ENCODE measurements at regions not wholly inside any gene's neighbourhood (a gene's known extent, or its start where the extent isn't known, plus 50 kb on each side); places are given as distances from the start of the nearest gene placed in this dataset.

DNA sequence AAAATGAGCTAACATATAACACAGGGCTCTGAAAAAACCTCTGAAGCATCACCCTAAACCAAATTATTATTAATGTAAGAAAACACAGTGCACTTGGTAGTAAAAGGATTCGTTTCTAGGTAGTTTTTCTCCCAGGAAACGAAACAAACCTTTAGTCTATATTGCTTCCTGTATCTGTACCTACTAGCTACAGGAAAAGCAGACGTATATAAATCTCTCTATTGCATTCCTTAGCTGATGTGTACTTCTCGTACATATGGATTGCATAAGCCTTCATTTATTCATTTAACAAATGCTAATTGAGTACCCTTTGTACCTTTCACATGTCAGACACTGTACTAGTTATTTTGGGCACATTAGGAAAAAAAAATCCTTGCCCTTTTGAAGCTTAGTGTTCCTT lies 85.0 kb upstream of the RASA1 start:
- H3K4me3 ChIP-seq (ENCODE audit: low read length), result no peak overlapping the region
- no peak overlapping the region for H2AFZ ChIP-seq (ENCODE audit: low read length)
- H3K9me3 ChIP-seq (ENCODE audit: low read length), result no peaks in the 10 kb centered on the region
- H3K9me2 ChIP-seq (replicated peaks; ENCODE audit: insufficient read depth, low read length), result no peaks in the 10 kb centered on the region
- no peaks in the 10 kb centered on the region for H3K79me2 ChIP-seq (ENCODE audit: low read length)
- H3K27me3 ChIP-seq (ENCODE audit: low read length), result no peaks in the 10 kb centered on the region
- H3K27ac ChIP-seq (ENCODE audit: low read length), result no peak overlapping the region
- H4K20me1 ChIP-seq (ENCODE audit: insufficient read depth, low read depth, low read length), result no peaks in the 10 kb centered on the region
- no peaks in the 10 kb centered on the region for H3K36me3 ChIP-seq (ENCODE audit: insufficient read depth, low read length)
- H3K9ac ChIP-seq (ENCODE audit: low read length), result no peak overlapping the region
- DNase-seq, result no peak
- H3K4me2 ChIP-seq (ENCODE audit: low read depth, low read length, poor library complexity, severe bottlenecking), result no peak overlapping the region
- H3K4me1 ChIP-seq (ENCODE audit: low read length), result no peaks in the 10 kb centered on the region

DNA sequence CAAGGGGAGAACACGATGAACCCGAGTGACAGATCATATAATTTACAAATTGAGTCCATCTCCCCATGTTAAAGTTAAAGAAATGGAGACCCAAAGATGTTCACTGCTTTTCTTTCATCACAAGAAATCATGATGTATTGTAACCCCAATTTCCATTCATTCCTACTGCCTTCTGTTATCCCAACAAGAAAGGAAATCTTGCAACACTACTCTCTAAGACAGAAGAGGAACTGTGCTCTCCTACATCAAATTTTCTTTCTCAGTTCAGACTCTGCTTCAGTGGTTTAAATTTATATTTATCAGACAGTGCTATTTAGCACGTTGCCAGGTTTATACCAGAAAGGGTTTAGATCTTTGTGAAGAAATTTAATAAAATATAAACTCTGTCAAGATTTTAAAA lies 83.8 kb upstream of the RASA1 start:
- no peak overlapping the region for H3K4me3 ChIP-seq (ENCODE audit: low read length)
- no peak overlapping the region for H3K27ac ChIP-seq (ENCODE audit: low read length)

DNA sequence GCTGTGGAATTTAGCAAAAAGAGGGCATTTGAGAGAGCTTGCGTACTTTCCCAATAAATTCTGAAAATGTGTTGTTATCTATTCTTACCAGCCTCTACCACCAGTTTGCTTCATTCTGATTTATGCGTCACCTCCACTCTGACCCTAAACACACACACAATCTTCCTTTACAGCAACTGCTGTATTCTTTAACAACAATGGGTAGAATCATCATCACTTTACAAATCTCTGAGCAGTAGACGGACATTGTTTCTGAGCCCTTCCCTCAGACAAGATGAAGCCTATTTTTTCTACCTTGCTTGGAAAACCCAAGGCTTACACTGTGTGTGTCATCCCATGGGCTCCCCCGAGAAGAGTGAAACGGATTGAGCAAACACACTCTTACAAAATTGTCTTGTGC lies 83.1 kb upstream of the RASA1 start:
- Histone ChIP-seq H3K4me1 (ENCODE audit: low read length) (no peaks in the 10 kb centered on the region), H3K9ac (ENCODE audit: low read length) (no peak overlapping the region), H3K9me2 (replicated peaks; ENCODE audit: insufficient read depth, low read length) (no peaks in the 10 kb centered on the region), H2AFZ (ENCODE audit: low read length) (no peak overlapping the region), H3K36me3 (ENCODE audit: insufficient read depth, low read length) (no peaks in the 10 kb centered on the region), H4K20me1 (ENCODE audit: insufficient read depth, low read depth, low read length) (no peaks in the 10 kb centered on the region), H3K27ac (ENCODE audit: low read length) (no peak overlapping the region), H3K79me2 (ENCODE audit: low read length) (no peaks in the 10 kb centered on the region), H3K4me3 (ENCODE audit: low read length) (no peak overlapping the region), H3K4me2 (ENCODE audit: low read depth, low read length, poor library complexity, severe bottlenecking) (no peak overlapping the region), H3K9me3 (ENCODE audit: low read length) (no peaks in the 10 kb centered on the region), H3K27me3 (ENCODE audit: low read length) (no peaks in the 10 kb centered on the region)
- DNase-seq, result no peak

More for the DNA sequence above, 83.8 kb upstream of the RASA1 start:
- Histone ChIP-seq H4K20me1 (ENCODE audit: insufficient read depth, low read depth, low read length) (no peaks in the 10 kb centered on the region), H3K4me1 (ENCODE audit: low read length) (no peaks in the 10 kb centered on the region), H3K9me3 (ENCODE audit: low read length) (no peaks in the 10 kb centered on the region), H3K4me2 (ENCODE audit: low read depth, low read length, poor library complexity, severe bottlenecking) (no peak overlapping the region), H3K9ac (ENCODE audit: low read length) (no peak overlapping the region), H2AFZ (ENCODE audit: low read length) (no peak overlapping the region), H3K27me3 (ENCODE audit: low read length) (no peaks in the 10 kb centered on the region), H3K36me3 (ENCODE audit: insufficient read depth, low read length) (no peaks in the 10 kb centered on the region), H3K79me2 (ENCODE audit: low read length) (no peaks in the 10 kb centered on the region), H3K9me2 (replicated peaks; ENCODE audit: insufficient read depth, low read length) (no peaks in the 10 kb centered on the region)
- DNase-seq, result no peak

DNA sequence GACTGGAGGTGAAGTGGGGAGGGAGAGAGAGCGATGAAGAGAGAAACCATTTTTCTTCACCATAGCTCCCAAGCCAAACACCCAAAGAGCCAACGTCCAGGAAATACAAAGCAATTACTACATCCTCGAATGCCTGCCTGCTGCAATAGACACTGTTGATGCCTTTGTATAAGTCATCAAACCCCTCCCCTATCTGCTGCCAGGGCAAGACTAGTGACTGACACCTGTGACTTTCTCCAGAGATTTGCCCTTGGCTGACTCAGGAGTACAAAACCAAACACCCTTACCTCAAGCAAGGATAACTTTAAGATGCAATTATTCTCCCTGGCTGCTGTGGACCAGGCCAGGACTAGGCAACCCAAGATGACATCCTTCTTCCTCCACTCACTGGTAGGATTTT lies 81.8 kb upstream of the RASA1 start:
- Histone ChIP-seq H3K4me1 (ENCODE audit: low read length) (no peaks in the 10 kb centered on the region), H3K79me2 (ENCODE audit: low read length) (no peaks in the 10 kb centered on the region), H3K27me3 (ENCODE audit: low read length) (no peaks in the 10 kb centered on the region), H3K4me2 (ENCODE audit: low read depth, low read length, poor library complexity, severe bottlenecking) (no peak overlapping the region), H3K27ac (ENCODE audit: low read length) (no peak overlapping the region), H3K36me3 (ENCODE audit: insufficient read depth, low read length) (no peaks in the 10 kb centered on the region), H3K9ac (ENCODE audit: low read length) (no peak overlapping the region), H3K4me3 (ENCODE audit: low read length) (no peak overlapping the region), H3K9me3 (ENCODE audit: low read length) (no peaks in the 10 kb centered on the region), H4K20me1 (ENCODE audit: insufficient read depth, low read depth, low read length) (no peaks in the 10 kb centered on the region), H2AFZ (ENCODE audit: low read length) (no peak overlapping the region), H3K9me2 (replicated peaks; ENCODE audit: insufficient read depth, low read length) (no peaks in the 10 kb centered on the region)
- DNase-seq, result no peak

DNA sequence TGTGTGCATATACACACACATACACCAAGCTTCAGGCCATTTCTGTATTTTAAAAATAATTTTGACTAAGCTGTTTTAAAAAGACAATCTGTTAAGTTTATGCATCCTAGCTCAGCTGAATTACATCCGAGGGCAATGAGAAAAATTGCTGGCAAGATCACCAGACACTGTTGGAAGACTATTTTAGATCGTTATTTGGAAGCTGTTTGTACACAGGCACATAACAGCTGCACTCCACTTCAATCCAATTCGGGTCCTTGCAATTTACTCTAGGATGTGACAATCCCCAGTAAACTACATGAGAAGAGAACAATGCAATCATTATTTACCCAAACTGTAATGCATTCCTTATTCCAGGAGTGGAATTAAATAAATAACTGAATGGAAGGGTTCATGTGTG lies 79.3 kb upstream of the RASA1 start:
- Histone ChIP-seq H3K4me2 (ENCODE audit: low read depth, low read length, poor library complexity, severe bottlenecking) (no peak overlapping the region), H3K4me1 (ENCODE audit: low read length) (no peaks in the 10 kb centered on the region), H3K9me3 (ENCODE audit: low read length) (no peaks in the 10 kb centered on the region), H3K9me2 (replicated peaks; ENCODE audit: insufficient read depth, low read length) (no peaks in the 10 kb centered on the region), H2AFZ (ENCODE audit: low read length) (no peak overlapping the region), H3K79me2 (ENCODE audit: low read length) (no peaks in the 10 kb centered on the region), H3K36me3 (ENCODE audit: insufficient read depth, low read length) (no peaks in the 10 kb centered on the region), H3K9ac (ENCODE audit: low read length) (no peak overlapping the region), H3K27me3 (ENCODE audit: low read length) (no peaks in the 10 kb centered on the region), H4K20me1 (ENCODE audit: insufficient read depth, low read depth, low read length) (no peaks in the 10 kb centered on the region), H3K4me3 (ENCODE audit: low read length) (no peak overlapping the region), H3K27ac (ENCODE audit: low read length) (no peak overlapping the region)
- no peak for DNase-seq

DNA sequence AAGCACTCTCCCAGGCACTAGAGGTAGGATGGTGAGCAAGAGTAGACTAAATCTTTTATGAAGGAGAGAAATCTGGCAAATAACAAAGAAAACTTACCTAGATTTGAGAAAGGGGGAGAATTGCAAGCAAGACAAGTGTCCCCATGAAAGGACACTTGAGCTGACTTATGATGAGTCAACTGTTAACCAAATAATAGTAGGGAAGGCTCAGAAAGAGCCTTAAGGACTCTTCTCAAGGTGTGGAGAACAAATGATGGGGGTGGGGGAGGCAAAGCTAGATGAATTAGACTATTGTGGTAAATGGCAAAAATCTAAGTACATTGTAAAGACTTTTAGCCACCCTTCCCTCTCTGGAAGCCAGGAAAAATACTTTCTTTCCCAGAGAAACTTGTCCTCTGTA lies 77.6 kb upstream of the RASA1 start:
- H2AFZ ChIP-seq (ENCODE audit: low read length), result no peak overlapping the region
- no peaks in the 10 kb centered on the region for H3K79me2 ChIP-seq (ENCODE audit: low read length)
- no peak overlapping the region for H3K9ac ChIP-seq (ENCODE audit: low read length)
- H3K4me3 ChIP-seq (ENCODE audit: low read length), result no peak overlapping the region
- H3K9me2 ChIP-seq (replicated peaks; ENCODE audit: insufficient read depth, low read length), result no peaks in the 10 kb centered on the region
- no peaks in the 10 kb centered on the region for H4K20me1 ChIP-seq (ENCODE audit: insufficient read depth, low read depth, low read length)
- no peak overlapping the region for H3K4me2 ChIP-seq (ENCODE audit: low read depth, low read length, poor library complexity, severe bottlenecking)
- H3K27ac ChIP-seq (ENCODE audit: low read length), result no peak overlapping the region
- no peaks in the 10 kb centered on the region for H3K27me3 ChIP-seq (ENCODE audit: low read length)
- no peaks in the 10 kb centered on the region for H3K9me3 ChIP-seq (ENCODE audit: low read length)
- DNase-seq, result no peak
- no peaks in the 10 kb centered on the region for H3K36me3 ChIP-seq (ENCODE audit: insufficient read depth, low read length)
- no peaks in the 10 kb centered on the region for H3K4me1 ChIP-seq (ENCODE audit: low read length)

DNA sequence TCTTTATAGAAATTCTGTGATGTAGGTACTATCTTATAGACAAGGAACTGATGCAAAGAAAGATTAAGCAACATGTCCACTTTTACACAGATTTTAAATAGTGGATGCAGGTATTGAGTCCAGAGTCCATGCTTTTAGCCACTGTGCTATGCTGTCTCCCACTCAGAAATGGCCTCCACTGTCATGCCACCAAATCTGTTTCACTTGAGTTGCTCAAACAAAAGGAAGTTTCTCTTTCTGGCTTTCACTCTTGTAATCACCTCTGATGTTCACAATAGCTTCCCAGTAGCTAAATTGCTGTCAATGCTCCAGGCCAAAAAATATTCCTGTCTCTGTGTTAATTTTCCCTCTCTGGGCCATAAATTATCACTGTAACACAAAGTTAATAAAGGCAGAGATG lies 77.0 kb upstream of the RASA1 start:
- Histone ChIP-seq H3K27ac (ENCODE audit: low read length) (no peak overlapping the region), H3K36me3 (ENCODE audit: insufficient read depth, low read length) (no peaks in the 10 kb centered on the region), H3K27me3 (ENCODE audit: low read length) (no peaks in the 10 kb centered on the region), H3K9me2 (replicated peaks; ENCODE audit: insufficient read depth, low read length) (no peaks in the 10 kb centered on the region), H3K9me3 (ENCODE audit: low read length) (no peaks in the 10 kb centered on the region), H3K79me2 (ENCODE audit: low read length) (no peaks in the 10 kb centered on the region), H2AFZ (ENCODE audit: low read length) (no peak overlapping the region), H3K4me3 (ENCODE audit: low read length) (no peak overlapping the region), H3K4me1 (ENCODE audit: low read length) (no peaks in the 10 kb centered on the region), H3K4me2 (ENCODE audit: low read depth, low read length, poor library complexity, severe bottlenecking) (no peak overlapping the region), H3K9ac (ENCODE audit: low read length) (no peak overlapping the region), H4K20me1 (ENCODE audit: insufficient read depth, low read depth, low read length) (no peaks in the 10 kb centered on the region)
- no peak for DNase-seq

DNA sequence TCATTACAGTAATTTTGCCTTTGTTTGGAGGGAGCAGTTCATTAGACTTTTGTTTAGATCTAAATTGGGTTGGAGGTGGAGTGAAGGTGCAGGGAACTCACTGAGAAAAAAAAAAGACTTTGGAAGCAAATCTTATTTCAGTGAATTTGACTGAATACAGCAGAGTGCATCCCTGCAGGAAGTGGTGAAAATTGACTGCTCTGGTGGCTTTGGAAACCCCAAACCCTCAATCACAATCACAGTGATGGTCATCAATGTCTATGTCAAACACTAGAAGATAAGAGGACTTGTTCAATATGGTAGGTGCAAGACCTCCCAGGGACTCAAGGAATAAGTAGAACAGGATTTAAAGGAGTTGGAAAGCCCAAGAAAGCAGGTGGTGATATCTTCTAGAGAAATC lies 76.0 kb upstream of the RASA1 start:
- no peaks in the 10 kb centered on the region for H3K27me3 ChIP-seq (ENCODE audit: low read length)
- no peak overlapping the region for H3K4me2 ChIP-seq (ENCODE audit: low read depth, low read length, poor library complexity, severe bottlenecking)
- H3K4me1 ChIP-seq (ENCODE audit: low read length), result no peaks in the 10 kb centered on the region
- H3K9me3 ChIP-seq (ENCODE audit: low read length), result no peaks in the 10 kb centered on the region
- H4K20me1 ChIP-seq (ENCODE audit: insufficient read depth, low read depth, low read length), result no peaks in the 10 kb centered on the region
- no peaks in the 10 kb centered on the region for H3K9me2 ChIP-seq (replicated peaks; ENCODE audit: insufficient read depth, low read length)
- no peaks in the 10 kb centered on the region for H3K36me3 ChIP-seq (ENCODE audit: insufficient read depth, low read length)
- no peaks in the 10 kb centered on the region for H3K79me2 ChIP-seq (ENCODE audit: low read length)
- no peak overlapping the region for H3K4me3 ChIP-seq (ENCODE audit: low read length)
- no peak overlapping the region for H2AFZ ChIP-seq (ENCODE audit: low read length)
- DNase-seq, result no peak
- no peak overlapping the region for H3K27ac ChIP-seq (ENCODE audit: low read length)
- no peak overlapping the region for H3K9ac ChIP-seq (ENCODE audit: low read length)

DNA sequence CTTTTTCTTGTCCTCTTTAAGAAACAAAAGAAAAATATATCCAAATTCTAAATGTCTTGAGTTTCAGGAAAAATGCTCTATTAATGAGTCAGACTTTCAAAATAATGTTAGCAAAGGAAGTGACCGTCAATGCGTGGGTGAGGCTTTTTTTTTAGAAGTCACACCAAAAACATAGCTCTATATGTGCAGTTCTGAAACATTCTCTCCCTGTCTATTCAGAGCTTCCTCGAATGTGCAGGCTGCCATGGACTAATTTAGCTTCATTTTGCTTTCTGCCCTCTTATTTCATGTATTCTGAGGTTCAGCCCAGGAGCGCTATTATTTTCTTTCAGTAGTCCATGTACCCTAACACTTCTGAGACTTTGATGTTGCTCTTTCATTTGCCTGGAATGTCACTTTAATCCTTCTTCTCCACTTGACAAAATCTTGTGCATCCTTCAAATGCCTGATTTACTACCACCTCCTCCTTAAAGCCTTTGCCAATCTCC lies 72.5 kb upstream of the RASA1 start:
- no peaks in the 10 kb centered on the region for H3K27me3 ChIP-seq (ENCODE audit: low read length)
- no peaks in the 10 kb centered on the region for H3K9me2 ChIP-seq (replicated peaks; ENCODE audit: insufficient read depth, low read length)
- H3K79me2 ChIP-seq (ENCODE audit: low read length), result no peaks in the 10 kb centered on the region
- no peaks in the 10 kb centered on the region for H4K20me1 ChIP-seq (ENCODE audit: insufficient read depth, low read depth, low read length)
- no peak overlapping the region for H3K4me2 ChIP-seq (ENCODE audit: low read depth, low read length, poor library complexity, severe bottlenecking)
- H2AFZ ChIP-seq (ENCODE audit: low read length), result no peak overlapping the region
- no peaks in the 10 kb centered on the region for H3K36me3 ChIP-seq (ENCODE audit: insufficient read depth, low read length)
- no peak overlapping the region for H3K9ac ChIP-seq (ENCODE audit: low read length)
- no peak for DNase-seq
- H3K4me1 ChIP-seq (ENCODE audit: low read length), result no peaks in the 10 kb centered on the region
- no peak overlapping the region for H3K27ac ChIP-seq (ENCODE audit: low read length)
- H3K4me3 ChIP-seq (ENCODE audit: low read length), result no peak overlapping the region
- H3K9me3 ChIP-seq (ENCODE audit: low read length), result no peaks in the 10 kb centered on the region

Measured in Karpas-422 (cell line).